Hippocampal formation (tissue), 2 donors: ENCODE measurements at regions not wholly inside any gene's neighbourhood (a gene's known extent, or its start where the extent isn't known, plus 50 kb on each side); places are given as distances from the start of the nearest gene placed in this dataset.
A peak's percentile ranks its signal among the peaks of the same experiment; 100 is the strongest.
"Not testable (repeated sequence)": the region's sequence is repeated elsewhere in the genome, so short reads cannot be mapped to it uniquely, and the experiment has no call there.

ENCODE experiments used
- DNase-seq, 2 donors: peaks; one replicate each; lab custom pipeline; 2025; lab: John Stamatoyannopoulos, UW

GRCh38 chr17:27209316-27209715 is 84.6 kb upstream of the WSB1 start:
- DNase-seq, result no peak

- not testable (repeated sequence) for DNase-seq
Measured at GRCh38 chr17:27210809-27211208, 83.1 kb upstream of the WSB1 start.

GRCh38 chr17:27216836-27217235 is 77.1 kb upstream of the WSB1 start:
- DNase-seq, result no peak

GRCh38 chr17:27217631-27218030 is 76.3 kb upstream of the WSB1 start:
- DNase-seq, result no peak

GRCh38 chr17:27218041-27218440 is 75.9 kb upstream of the WSB1 start:
- no peak for DNase-seq

GRCh38 chr17:27218719-27219488 is 75.0 kb upstream of the WSB1 start:
- DNase-seq, result no peak

GRCh38 chr17:27222515-27222914 is 71.4 kb upstream of the WSB1 start:
- no peak for DNase-seq

GRCh38 chr17:27224526-27225315 is 69.2 kb upstream of the WSB1 start:
- DNase-seq, result no peak

GRCh38 chr17:27226611-27227230 is 67.2 kb upstream of the WSB1 start:
- DNase-seq, result no peak

GRCh38 chr17:27230996-27231395 is 62.9 kb upstream of the WSB1 start:
- DNase-seq, result no peak

- DNase-seq, result no peak
Measured at GRCh38 chr17:27232328-27232727, 61.6 kb upstream of the WSB1 start.

GRCh38 chr17:27233059-27233458 is 60.9 kb upstream of the WSB1 start:
- no peak for DNase-seq

- DNase-seq, result no peak
Measured at GRCh38 chr17:27233776-27234175, 60.1 kb upstream of the WSB1 start.

- DNase-seq, result peak; percentile 61 to 63
Measured at GRCh38 chr17:27236717-27237315, 57.1 kb upstream of the WSB1 start.

GRCh38 chr17:27237890-27238289 is 56.0 kb upstream of the WSB1 start:
- DNase-seq, result no peak

- DNase-seq, result peak in 1 of 2 donors; percentile 18
Measured at GRCh38 chr17:27239046-27239445, 54.9 kb upstream of the WSB1 start.

- no peak for DNase-seq
Measured at GRCh38 chr17:27239584-27239983, 54.3 kb upstream of the WSB1 start.

- no peak for DNase-seq
Measured at GRCh38 chr17:27240086-27240801, 53.7 kb upstream of the WSB1 start.

GRCh38 chr17:27240802-27241155 is 53.1 kb upstream of the WSB1 start:
- DNase-seq, result no peak

- no peak for DNase-seq
Measured at GRCh38 chr17:27241346-27241946, 52.5 kb upstream of the WSB1 start.

GRCh38 chr17:27242951-27243350 is 51.0 kb upstream of the WSB1 start:
- no peak for DNase-seq
